Right lung (tissue), 2 donors: ENCODE measurements at regions not wholly inside any gene's neighbourhood (a gene's known extent, or its start where the extent isn't known, plus 50 kb on each side); places are given as distances from the start of the nearest gene placed in this dataset.

ENCODE experiments used
- DNase-seq, 2 donors: peaks; one replicate each; pipeline ENCODE4 v3.0.0-alpha.2; 2013

DNA sequence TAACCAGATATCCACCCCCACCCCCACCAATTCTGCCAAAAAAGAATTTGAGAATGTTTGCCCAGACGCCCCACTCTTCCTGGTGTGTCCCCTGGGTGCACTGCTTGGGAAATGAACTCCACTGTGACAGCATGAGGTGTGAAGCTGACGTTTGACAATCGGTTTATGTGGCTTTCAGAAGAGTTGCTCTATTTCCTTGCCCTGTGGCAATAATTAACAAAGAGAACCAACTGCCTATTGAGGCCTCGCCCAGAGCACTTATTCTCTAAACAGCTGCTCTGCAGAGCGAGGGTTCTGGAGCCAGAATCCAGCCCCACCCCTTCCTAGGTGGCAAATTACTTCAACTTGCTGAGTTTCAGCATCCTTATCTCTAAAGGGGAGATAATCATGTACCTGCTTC is 115.8 kb upstream of the SIX3 start:
- no peak for DNase-seq

- DNase-seq = no peak
Measured at GRCh38 chr2:44826601-44827000, 114.9 kb upstream of the SIX3 start.

DNA sequence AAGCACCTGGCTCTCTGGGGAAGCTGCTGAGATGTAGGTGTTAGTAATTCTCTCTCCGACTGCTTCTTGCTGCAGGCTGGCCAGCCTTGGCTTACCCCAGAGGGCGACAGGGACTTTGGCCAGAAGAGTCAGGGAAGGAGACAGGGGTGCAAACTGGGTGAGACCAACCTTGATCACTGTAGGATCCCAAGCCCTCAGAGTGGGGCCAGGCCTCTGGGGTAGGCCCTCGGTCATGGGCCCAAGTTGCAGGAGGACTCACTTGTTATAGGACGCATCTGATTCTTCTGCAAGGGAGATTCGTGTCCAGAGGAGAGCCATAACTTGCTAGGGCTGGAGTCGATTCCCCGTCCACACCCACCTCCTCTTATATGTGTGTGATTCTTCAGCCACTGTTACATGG is 111.7 kb upstream of the SIX3 start:
- no peak for DNase-seq

GRCh38 chr2:44833171-44834069 is 108.1 kb upstream of the SIX3 start:
- DNase-seq = no peak

DNA sequence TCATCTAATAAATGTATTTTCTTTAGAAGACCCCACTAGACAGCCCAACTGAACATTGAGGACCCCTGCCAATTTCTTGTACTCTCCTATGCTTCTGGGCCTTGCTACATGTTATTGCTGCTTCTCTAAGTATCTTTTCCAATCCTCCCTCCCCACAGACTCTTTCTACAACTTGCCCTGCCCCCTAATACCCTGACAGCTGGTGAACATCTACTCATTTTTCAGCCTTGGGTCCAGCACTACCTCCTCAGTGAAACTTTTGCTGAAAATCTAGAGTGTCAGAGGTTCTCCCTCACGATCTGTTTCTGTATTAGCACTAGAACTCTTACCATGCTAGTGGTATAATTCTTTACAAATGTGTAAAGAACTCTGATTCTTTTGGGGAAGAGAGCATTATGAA is 106.8 kb upstream of the SIX3 start:
- no peak for DNase-seq

- DNase-seq = no peak
Measured at GRCh38 chr2:44836174-44836573, 105.3 kb upstream of the SIX3 start.

GRCh38 chr2:44836916-44837315 is 104.6 kb upstream of the SIX3 start:
- DNase-seq = no peak

GRCh38 chr2:44838116-44838790 is 103.2 kb upstream of the SIX3 start:
- no peak for DNase-seq

GRCh38 chr2:44839370-44839769 is 102.1 kb upstream of the SIX3 start:
- DNase-seq = no peak

DNA sequence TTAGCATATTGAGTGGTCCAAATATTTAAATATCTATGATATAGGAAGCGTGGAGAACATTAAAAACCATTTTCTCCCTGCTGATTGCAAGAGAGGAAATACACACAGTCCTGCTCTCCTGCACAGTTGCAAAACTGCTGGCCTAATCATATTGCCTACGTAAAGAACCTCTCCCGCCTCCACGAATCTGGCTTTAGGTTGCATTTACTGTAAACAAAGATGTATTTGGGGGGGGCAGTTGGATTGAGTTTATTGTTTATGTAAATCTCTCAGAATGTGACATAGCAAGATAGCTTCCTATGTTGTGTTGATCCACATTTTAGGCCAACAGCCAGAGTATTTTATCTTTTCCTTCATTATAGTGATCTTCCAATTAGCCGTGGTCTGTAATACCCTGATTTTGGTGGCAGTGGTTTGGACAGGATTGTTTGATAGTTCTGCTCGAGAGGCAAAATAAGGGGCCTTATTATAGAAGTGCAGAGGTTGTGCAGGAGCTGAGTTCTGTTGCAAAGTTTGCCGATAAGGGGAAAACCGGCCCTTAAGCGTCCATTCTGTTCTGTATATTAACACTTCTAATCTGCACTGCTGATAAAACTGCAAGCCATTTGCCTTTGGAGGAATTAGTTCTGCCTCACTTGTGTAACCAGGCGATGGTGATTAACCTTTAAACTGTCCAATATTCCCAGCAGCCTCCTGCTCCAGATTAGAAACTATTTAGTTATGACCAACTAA is 101.6 kb upstream of the SIX3 start:
- peak in 1 of 2 donors; percentile 44 for DNase-seq

- DNase-seq = no peak
Measured at GRCh38 chr2:44840503-44840850, 101.0 kb upstream of the SIX3 start.

DNA sequence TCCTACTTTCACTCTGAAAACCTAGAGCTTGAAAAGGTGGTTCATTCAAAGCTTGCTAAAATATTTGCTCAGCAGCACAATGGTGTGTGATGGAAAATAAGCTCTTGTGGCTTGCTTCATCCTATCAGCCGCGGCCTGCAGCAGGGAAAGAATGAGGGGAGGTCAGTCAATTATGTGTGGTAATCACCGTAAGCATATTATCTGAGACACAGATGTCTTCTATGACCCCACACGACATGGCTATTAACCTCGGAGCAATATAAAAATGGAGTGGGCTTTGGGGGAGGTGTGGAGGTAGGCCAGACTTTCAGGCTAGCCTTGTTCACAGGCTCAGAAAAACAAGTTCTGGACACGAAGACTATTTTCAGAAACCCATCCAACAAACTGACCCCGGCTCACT is 98.4 kb upstream of the SIX3 start:
- no peak for DNase-seq

- DNase-seq = peak in 1 of 2 donors; percentile 25
Measured at GRCh38 chr2:44843641-44844310, 97.7 kb upstream of the SIX3 start.

DNA sequence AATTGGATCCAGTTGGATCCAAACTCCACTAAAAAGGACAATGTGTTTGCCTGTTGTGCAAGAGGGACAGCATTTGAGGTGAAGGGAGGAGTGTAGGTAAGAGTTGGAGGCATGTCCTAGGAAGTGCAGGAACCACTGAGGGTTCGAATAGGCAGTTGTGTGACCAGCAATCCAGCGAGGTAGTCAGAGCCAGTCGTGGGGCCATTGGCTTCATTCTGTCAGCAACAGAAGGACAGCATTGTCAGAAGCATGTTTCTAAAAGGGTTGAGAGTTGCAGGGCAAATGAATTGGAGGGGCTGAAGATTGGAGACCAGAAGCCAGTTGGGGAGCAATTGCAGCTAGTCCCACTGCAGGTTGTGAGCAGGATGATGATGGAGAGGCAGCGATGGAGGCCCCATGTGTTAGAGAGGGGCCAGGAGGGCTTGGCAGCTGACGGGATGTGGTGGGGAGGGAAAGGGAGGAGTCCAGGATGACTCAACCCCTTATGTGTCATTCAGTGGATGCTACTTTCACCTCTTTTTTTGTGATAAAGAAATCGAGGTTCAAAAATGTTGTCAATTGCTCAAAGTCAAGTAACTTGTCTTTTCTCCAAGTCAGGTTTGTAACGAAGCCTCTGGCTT is 96.7 kb upstream of the SIX3 start:
- DNase-seq = no peak

GRCh38 chr2:44848026-44848425 is 93.5 kb upstream of the SIX3 start:
- DNase-seq = no peak

DNA sequence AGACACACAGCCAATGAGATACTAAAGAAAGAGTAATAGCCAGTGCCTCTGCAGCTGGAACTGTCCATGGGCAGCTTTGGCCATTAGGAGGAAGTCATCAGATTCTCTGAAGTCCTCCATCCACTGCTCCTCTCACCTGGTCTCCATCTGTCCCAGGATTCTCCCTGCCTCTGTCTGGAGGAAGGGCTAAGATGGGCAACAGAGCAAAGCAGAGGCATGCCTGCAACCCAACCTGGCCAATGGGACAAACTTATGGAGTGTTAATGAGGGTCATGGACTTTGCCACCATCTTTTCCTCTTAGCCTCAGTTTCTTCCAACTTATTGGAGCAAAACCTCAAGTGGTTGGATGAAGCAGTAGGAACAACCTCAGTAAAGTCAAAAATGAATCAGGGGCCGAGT is 91.5 kb upstream of the SIX3 start:
- DNase-seq = no peak

GRCh38 chr2:44851518-44851917 is 90.0 kb upstream of the SIX3 start:
- DNase-seq = no peak

DNA sequence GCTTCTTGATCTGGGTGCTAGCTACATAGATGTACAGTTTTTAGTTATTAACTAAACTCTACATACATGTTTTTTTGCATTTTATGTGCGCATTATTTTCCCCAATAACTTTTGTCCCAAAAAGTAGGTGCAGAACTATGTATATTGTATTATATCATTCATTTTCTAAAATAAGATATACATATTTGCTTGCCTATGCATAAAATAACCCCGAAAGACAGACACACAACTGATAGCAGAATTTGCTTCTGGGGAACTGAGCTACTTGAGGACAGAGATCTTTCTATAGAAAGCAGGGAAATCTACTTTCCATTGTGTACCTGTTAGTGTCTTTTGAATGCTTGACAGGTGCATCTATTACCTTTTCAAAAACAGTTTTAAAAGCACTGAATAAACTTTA is 88.9 kb upstream of the SIX3 start:
- no peak for DNase-seq

- no peak for DNase-seq
Measured at GRCh38 chr2:44859337-44859736, 82.2 kb upstream of the SIX3 start.

DNA sequence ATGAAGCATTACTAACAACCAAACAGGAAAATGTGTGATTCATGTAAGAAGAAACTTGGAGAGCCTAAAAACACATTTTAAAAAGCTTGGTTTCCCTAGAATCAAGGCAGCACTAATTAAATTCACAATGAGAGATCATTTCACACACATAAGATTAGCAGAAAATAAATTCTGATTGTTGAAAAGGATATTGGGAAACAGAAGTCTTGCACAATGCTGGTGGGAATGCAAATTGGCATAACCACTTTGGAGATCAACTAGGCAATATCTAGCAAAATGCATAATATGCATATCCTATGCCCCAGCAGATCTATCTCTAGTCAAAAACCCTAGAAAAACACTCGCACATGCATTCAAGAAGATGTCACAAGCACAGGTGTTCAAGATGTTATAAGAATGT is 75.3 kb upstream of the SIX3 start:
- peak in 1 of 2 donors; percentile 24 for DNase-seq

- no peak for DNase-seq
Measured at GRCh38 chr2:44869761-44870160, 71.7 kb upstream of the SIX3 start.

DNA sequence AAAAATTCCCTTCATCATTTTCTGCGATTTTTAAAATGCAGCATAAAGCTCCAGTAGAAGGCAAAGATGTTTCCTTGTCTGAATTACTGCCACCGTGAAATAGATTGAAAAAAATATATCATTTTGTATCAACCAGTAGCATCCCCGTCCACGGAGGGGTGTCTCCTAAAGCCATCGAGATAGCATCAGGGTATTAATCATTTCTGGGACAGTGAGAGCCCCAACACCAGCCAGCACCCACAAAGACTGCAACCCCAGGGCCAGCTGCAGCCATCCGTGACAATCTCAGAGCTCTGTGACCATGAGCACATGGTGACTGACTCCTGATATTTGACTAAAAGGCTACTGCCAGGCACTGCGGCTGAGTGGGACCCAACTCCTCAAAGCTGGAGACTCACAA is 64.1 kb upstream of the SIX3 start:
- DNase-seq = no peak
